ENCODE measurements at regions not wholly inside any gene's neighbourhood (a gene's known extent, or its start where the extent isn't known, plus 50 kb on each side); places are given as distances from the start of the nearest gene placed in this dataset.

GRCh38 chr10:35808344-35808743, 166.2 kb upstream of the FZD8 start:
- TF ChIP-seq CTCF (IDR thresholded peaks at IDR 0.05): no peak
- ChIA-PET POLR2A (no interaction called here), CTCF (no interaction called here)
- Mint-ChIP-seq H3K4me3 (no peak overlapping the region), H3K36me3 (ENCODE audit: low read depth) (no peaks in the 10 kb centered on the region), H3K4me1 (no peaks in the 10 kb centered on the region), H3K27ac (no peak overlapping the region), H3K27me3 (no peaks in the 10 kb centered on the region), H3K9me3 (peaks cover 6% of the 10 kb centered on the region)
- intact Hi-C loops (cut with micrococcal nuclease): no loop called here
- no peak for ATAC-seq (ENCODE audit: low read depth)
- no peak for DNase-seq

DNA sequence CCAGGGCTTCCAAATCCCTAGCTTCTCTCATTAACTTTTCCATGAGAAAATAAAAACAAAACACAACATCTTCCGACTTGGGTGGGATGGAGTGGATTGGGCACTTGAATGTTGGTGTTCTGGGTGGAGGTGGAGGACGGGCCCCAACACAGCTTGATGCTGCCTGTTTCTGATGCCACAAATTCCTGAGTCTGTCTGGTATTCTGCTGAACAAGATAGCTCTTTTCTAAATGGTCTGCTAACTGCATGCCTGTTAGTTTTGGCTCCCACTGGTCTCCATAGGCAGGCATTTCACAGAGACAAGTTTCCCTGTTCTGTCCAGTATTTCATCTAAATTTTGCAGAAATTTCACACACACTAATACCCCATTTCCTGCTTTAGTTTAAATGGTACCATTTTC, 160.9 kb upstream of the FZD8 start:
- POLR2A ChIA-PET: no interaction called here
- Mint-ChIP-seq H3K27me3 (no peaks in the 10 kb centered on the region), H3K9me3 (peaks cover 5% of the 10 kb centered on the region), H3K36me3 (ENCODE audit: low read depth) (no peaks in the 10 kb centered on the region), H3K4me3 (no peak overlapping the region), H3K4me1 (no peaks in the 10 kb centered on the region), H3K27ac (no peak overlapping the region)
- ATAC-seq (ENCODE audit: low read depth) (no peak), DNase-seq (no peak)
- CTCF ChIA-PET: no interaction called here
- TF ChIP-seq CTCF (IDR thresholded peaks at IDR 0.05): no peak
- intact Hi-C loops (cut with micrococcal nuclease): no loop called here

- no peaks in the 10 kb centered on the region for H3K36me3 Mint-ChIP-seq (ENCODE audit: low read depth)
- intact Hi-C loops (cut with micrococcal nuclease): no loop called here
- ChIA-PET POLR2A (no interaction called here), CTCF (no interaction called here)
- ATAC-seq (ENCODE audit: low read depth): no peak
- no peak for TF ChIP-seq CTCF (IDR thresholded peaks at IDR 0.05)
- no peak overlapping the region for H3K4me3 Mint-ChIP-seq
- no peaks in the 10 kb centered on the region for H3K27me3 Mint-ChIP-seq
- no peak for DNase-seq
- H3K4me1 Mint-ChIP-seq: no peaks in the 10 kb centered on the region
- H3K27ac Mint-ChIP-seq: no peak overlapping the region
- H3K9me3 Mint-ChIP-seq: peaks cover 2% of the 10 kb centered on the region
These were observed 155.1 kb upstream of the FZD8 start for GRCh38 chr10:35797187-35797586.

DNA sequence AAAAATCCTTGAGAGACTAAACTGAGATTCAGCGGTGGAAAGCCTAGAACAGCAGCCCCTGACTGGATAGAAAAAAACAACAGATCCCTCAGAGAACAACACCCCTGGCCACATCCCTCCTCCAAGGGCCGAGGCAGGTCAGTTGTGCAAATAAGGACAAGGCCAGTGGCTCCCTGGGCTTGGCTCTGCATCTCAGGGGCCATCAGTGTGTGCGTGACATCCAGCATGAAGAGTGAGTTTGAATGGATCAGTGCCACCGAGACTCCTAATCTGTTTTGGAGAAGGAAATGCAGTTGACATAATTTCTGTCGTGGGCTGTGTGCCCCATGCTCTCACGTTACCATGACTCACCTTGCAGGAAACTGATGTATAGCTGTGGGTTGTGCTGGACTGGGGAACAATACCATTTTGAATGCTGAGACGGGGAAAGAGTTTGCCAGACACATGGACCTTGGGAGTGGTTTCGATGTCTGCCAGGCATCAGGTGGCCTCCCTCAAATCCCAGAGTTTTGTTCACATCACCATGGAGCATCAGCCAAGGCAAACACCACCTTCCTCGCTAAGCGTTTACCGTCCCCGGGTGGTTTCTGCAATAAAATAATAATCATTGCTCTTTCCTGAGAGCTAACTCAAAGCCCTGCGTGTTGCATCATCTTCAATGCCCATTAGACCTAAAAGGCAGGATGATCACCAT, 153.2 kb upstream of the FZD8 start:
- intact Hi-C loops (cut with micrococcal nuclease): no loop called here
- no peaks in the 10 kb centered on the region for H3K9me3 Mint-ChIP-seq
- no peak for TF ChIP-seq CTCF (IDR thresholded peaks at IDR 0.05)
- DNase-seq (no peak), ATAC-seq (ENCODE audit: low read depth) (no peak)
- CTCF ChIA-PET: no interaction called here
- no peaks in the 10 kb centered on the region for H3K4me1 Mint-ChIP-seq
- no peak overlapping the region for H3K4me3 Mint-ChIP-seq
- H3K27ac Mint-ChIP-seq: no peak overlapping the region
- POLR2A ChIA-PET: no interaction called here
- no peaks in the 10 kb centered on the region for H3K27me3 Mint-ChIP-seq
- H3K36me3 Mint-ChIP-seq (ENCODE audit: low read depth): no peaks in the 10 kb centered on the region

DNA sequence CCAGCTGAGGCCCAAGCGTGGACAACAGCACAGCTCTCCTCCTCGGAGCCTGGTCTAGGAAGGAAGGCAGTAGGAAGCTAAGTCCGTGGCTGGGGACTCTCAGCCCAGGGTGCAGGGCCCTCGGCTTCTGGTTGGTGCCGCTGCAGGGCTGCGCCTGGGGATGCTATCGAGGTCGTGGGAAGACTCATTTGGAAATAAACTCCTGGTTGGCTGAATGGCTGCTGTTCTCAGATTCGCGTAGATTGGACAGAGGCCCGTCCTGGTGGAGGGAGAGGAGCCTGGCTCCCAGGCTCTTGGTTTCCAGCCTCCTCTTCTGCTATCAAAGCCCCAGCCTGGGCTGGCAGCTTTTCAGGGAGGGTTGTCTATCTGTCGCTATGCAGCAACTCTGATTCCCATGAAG, 152.6 kb upstream of the FZD8 start:
- intact Hi-C loops (cut with micrococcal nuclease): no loop called here
- H3K27me3 Mint-ChIP-seq: no peaks in the 10 kb centered on the region
- H3K27ac Mint-ChIP-seq: no peak overlapping the region
- ChIA-PET POLR2A (no interaction called here), CTCF (no interaction called here)
- TF ChIP-seq CTCF (IDR thresholded peaks at IDR 0.05): no peak
- H3K9me3 Mint-ChIP-seq: no peaks in the 10 kb centered on the region
- DNase-seq: no peak
- no peaks in the 10 kb centered on the region for H3K4me1 Mint-ChIP-seq
- no peak for ATAC-seq (ENCODE audit: low read depth)
- no peaks in the 10 kb centered on the region for H3K36me3 Mint-ChIP-seq (ENCODE audit: low read depth)
- no peak overlapping the region for H3K4me3 Mint-ChIP-seq
